ENCODE measurements at regions not wholly inside any gene's neighbourhood (a gene's known extent, or its start where the extent isn't known, plus 50 kb on each side); places are given as distances from the start of the nearest gene placed in this dataset.

DNA sequence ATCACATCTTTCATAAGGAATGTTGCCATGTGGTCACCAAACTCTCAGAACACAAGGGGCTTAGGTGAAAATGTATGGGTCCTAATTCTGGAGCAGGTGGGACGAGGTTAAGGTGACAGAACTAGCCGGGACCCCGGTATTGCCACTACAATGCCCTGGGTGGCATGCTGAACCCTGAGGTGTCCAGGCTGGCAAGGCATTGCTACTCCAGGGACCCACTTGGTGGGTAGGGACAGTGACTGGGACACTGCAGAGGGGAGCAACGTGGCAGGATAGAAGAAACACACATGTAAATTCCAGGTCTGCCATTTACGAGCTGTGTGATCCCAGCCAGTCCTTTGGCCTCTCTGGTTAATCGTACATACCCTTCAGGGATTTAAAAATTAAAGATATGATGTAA is 206.9 kb upstream of the MVB12B start:
- H3K27me3 ChIP-seq (ENCODE audit: control insufficient read depth, insufficient read depth, low read length), result peaks cover 7% of the 10 kb centered on the region

GRCh38 chr9:126122901-126123616 is 203.6 kb upstream of the MVB12B start:
- POLR2A ChIA-PET, result no interaction called here
- TF ChIP-seq, protein P1, sequence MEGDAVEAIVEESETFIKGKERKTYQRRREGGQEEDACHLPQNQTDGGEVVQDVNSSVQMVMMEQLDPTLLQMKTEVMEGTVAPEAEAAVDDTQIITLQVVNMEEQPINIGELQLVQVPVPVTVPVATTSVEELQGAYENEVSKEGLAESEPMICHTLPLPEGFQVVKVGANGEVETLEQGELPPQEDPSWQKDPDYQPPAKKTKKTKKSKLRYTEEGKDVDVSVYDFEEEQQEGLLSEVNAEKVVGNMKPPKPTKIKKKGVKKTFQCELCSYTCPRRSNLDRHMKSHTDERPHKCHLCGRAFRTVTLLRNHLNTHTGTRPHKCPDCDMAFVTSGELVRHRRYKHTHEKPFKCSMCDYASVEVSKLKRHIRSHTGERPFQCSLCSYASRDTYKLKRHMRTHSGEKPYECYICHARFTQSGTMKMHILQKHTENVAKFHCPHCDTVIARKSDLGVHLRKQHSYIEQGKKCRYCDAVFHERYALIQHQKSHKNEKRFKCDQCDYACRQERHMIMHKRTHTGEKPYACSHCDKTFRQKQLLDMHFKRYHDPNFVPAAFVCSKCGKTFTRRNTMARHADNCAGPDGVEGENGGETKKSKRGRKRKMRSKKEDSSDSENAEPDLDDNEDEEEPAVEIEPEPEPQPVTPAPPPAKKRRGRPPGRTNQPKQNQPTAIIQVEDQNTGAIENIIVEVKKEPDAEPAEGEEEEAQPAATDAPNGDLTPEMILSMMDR (IDR thresholded peaks at IDR 0.05; ENCODE audit: insufficient read depth, low read depth, low read length), result no peak
- H3K27me3 ChIP-seq (ENCODE audit: control insufficient read depth, insufficient read depth, low read length), result peaks cover 8% of the 10 kb centered on the region; the same call in 1 of the 2 replicates
- H3K36me3 ChIP-seq (ENCODE audit: control insufficient read depth, insufficient read depth, low read length), result no peaks in the 10 kb centered on the region
- DNase-seq (ENCODE audit: low read depth), result no peak
- no peak overlapping the region for H3K4me3 ChIP-seq (ENCODE audit: low read depth, low read length)
- CTCF ChIA-PET, result no interaction called here

More for the DNA sequence above, 206.9 kb upstream of the MVB12B start:
- DNase-seq (ENCODE audit: low read depth), result no peak
- Histone ChIP-seq H3K4me3 (ENCODE audit: low read depth, low read length) (no peak overlapping the region), H3K36me3 (ENCODE audit: control insufficient read depth, insufficient read depth, low read length) (no peaks in the 10 kb centered on the region)
- TF ChIP-seq, protein P1 (IDR thresholded peaks at IDR 0.05; ENCODE audit: insufficient read depth, low read depth, low read length), result no peak
- POLR2A ChIA-PET, result no interaction called here
- CTCF ChIA-PET, result no interaction called here

GRCh38 chr9:126123927-126124326 is 202.7 kb upstream of the MVB12B start:
- TF ChIP-seq, protein P1 (IDR thresholded peaks at IDR 0.05; ENCODE audit: insufficient read depth, low read depth, low read length), result no peak
- POLR2A ChIA-PET, result no interaction called here
- Histone ChIP-seq H3K27me3 (ENCODE audit: control insufficient read depth, insufficient read depth, low read length) (peaks cover 8% of the 10 kb centered on the region; the same call in 1 of the 2 replicates), H3K4me3 (ENCODE audit: low read depth, low read length) (no peak overlapping the region), H3K36me3 (ENCODE audit: control insufficient read depth, insufficient read depth, low read length) (no peaks in the 10 kb centered on the region)
- DNase-seq (ENCODE audit: low read depth), result no peak
- CTCF ChIA-PET, result no interaction called here

DNA sequence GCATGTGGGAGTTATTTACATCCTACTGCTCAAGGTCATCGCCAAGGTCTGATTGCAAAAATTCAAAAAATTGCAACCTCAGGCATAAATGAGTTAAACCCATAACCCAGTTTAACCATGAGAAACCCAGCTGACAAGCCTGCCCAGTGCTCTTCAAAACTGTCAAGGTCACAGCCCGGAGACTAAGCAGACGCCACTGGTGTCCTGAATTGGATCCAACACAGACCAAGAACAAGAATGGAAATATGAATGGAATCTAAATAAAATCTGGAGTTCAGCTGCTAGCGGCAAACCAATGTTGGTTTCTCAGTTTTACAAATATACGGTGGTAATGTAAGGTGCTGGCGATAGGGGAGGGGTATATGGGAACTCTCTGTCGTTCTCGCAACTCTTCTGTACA is 201.5 kb upstream of the MVB12B start:
- TF ChIP-seq, protein P1 (IDR thresholded peaks at IDR 0.05; ENCODE audit: insufficient read depth, low read depth, low read length), result no peak
- H3K27me3 ChIP-seq (ENCODE audit: control insufficient read depth, insufficient read depth, low read length), result peaks cover 6% of the 10 kb centered on the region; the same call in 1 of the 2 replicates
- ChIA-PET CTCF (interaction anchor here (0.9 kb wide), 1 partner anchor 568 kb away, joined by 3 read pairs; no protein-coding TSS in a partner anchor), POLR2A (no interaction called here)
- no peak for DNase-seq (ENCODE audit: low read depth)
- no peaks in the 10 kb centered on the region for H3K36me3 ChIP-seq (ENCODE audit: control insufficient read depth, insufficient read depth, low read length)
- H3K4me3 ChIP-seq (ENCODE audit: low read depth, low read length), result no peak overlapping the region

- TF ChIP-seq, protein P1 (IDR thresholded peaks at IDR 0.05; ENCODE audit: insufficient read depth, low read depth, low read length), result no peak
- H3K36me3 ChIP-seq (ENCODE audit: control insufficient read depth, insufficient read depth, low read length), result no peaks in the 10 kb centered on the region
- DNase-seq (ENCODE audit: low read depth), result no peak
- POLR2A ChIA-PET, result no interaction called here
- CTCF ChIA-PET, result interaction anchor here (0.9 kb wide), 1 partner anchor 568 kb away, joined by 3 read pairs; no protein-coding TSS in a partner anchor
- no peak overlapping the region for H3K4me3 ChIP-seq (ENCODE audit: low read depth, low read length)
- peaks cover 5% of the 10 kb centered on the region; the same call in 1 of the 2 replicates for H3K27me3 ChIP-seq (ENCODE audit: control insufficient read depth, insufficient read depth, low read length)
These were observed 201.1 kb upstream of the MVB12B start for GRCh38 chr9:126125577-126125976.
